ENCODE measurements at regions not wholly inside any gene's neighbourhood (a gene's known extent, or its start where the extent isn't known, plus 50 kb on each side); places are given as distances from the start of the nearest gene placed in this dataset.

DNA sequence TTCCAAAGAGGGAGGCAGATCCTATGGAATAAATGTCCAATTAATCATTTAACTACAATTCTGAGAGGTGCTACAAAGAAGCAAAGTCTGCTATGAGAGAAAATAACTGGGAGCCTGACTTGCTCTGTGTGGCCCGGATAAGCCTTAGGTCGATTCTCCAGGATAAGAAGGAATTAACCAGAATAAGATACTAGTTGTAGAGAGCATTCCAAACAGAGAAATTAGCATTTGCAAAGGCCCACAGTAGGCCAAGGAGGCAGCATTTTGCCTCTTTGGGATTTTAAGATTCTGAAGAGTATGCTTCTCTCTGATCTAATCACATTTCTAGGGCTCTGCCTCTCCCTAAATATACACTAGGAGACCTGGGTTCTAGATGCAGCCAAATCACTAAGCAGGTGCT lies 113.7 kb downstream of the SNX19 start:
- DNase-seq: no peak
- H3K27ac ChIP-seq: no peak overlapping the region
- H3K9me3 ChIP-seq: peaks cover 0 to 6% (median 0%) of the 10 kb centered on the region in 8 donors
- H3K27me3 ChIP-seq (replicated peaks in 1 of 7): peaks cover 0 to 5% (median 0%) of the 10 kb centered on the region in 7 donors
- 71 to 91% (median 80%) methylated on average over 2 of the region's 2 CpGs for WGBS, 5 donors
- intact Hi-C loops (cut with DNase I; ENCODE audit: low total_unique reads): no loop called here
- TF ChIP-seq POLR2A (IDR thresholded peaks at IDR 0.05): no peak
- TF ChIP-seq POLR2AphosphoS5 (IDR thresholded peaks at IDR 0.05): no peak
- no peaks in the 10 kb centered on the region for H3K4me1 ChIP-seq
- H3K4me3 ChIP-seq: no peak overlapping the region
- H3K36me3 ChIP-seq: no peaks in the 10 kb centered on the region

DNA sequence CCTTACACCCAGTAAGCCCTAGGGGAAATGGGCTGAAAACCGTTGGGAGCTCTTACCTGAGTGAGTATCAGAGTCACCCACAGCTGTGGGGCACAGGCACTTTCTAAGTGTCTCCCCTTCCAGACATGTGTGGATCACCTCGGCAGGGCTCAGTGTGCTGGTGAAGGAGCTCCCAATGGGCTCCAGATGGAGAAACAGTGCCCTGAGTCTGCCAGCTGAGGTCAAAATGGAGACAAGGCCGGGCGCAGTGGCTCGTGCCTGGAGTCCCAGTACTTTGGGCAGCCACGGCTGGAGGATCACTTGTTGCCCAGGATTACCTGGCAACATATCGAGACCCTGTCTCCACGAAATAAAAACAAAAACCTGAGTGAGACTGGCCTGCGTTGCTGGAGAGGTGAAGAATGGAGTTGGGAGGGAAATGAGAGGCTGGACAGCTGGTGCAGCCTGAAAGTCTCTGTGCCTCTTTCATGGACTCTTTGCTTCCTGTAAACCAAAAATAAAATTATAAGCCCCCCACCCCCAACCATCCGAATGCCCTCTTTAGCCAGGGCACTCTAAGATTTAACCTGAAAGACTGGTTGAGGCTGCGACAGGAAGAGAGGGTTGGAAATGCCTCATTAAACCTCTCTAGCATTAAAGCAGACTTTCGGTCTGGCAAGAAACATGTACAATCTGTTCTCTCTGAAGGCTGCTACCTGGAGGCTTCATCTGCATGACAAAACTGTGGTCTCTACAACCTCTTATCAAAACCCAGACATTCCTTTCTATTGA lies 111.8 kb downstream of the SNX19 start:
- no peak for TF ChIP-seq POLR2AphosphoS5 (IDR thresholded peaks at IDR 0.05)
- TF ChIP-seq, protein P1, sequence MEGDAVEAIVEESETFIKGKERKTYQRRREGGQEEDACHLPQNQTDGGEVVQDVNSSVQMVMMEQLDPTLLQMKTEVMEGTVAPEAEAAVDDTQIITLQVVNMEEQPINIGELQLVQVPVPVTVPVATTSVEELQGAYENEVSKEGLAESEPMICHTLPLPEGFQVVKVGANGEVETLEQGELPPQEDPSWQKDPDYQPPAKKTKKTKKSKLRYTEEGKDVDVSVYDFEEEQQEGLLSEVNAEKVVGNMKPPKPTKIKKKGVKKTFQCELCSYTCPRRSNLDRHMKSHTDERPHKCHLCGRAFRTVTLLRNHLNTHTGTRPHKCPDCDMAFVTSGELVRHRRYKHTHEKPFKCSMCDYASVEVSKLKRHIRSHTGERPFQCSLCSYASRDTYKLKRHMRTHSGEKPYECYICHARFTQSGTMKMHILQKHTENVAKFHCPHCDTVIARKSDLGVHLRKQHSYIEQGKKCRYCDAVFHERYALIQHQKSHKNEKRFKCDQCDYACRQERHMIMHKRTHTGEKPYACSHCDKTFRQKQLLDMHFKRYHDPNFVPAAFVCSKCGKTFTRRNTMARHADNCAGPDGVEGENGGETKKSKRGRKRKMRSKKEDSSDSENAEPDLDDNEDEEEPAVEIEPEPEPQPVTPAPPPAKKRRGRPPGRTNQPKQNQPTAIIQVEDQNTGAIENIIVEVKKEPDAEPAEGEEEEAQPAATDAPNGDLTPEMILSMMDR (IDR thresholded peaks at IDR 0.05 in 8 of 11, conservative IDR thresholded peaks at IDR 0.05 in 3 of 11): no peak
- no peak for TF ChIP-seq POLR2A (IDR thresholded peaks at IDR 0.05)
- intact Hi-C loops (cut with DNase I; ENCODE audit: low total_unique reads): no loop called here

DNA sequence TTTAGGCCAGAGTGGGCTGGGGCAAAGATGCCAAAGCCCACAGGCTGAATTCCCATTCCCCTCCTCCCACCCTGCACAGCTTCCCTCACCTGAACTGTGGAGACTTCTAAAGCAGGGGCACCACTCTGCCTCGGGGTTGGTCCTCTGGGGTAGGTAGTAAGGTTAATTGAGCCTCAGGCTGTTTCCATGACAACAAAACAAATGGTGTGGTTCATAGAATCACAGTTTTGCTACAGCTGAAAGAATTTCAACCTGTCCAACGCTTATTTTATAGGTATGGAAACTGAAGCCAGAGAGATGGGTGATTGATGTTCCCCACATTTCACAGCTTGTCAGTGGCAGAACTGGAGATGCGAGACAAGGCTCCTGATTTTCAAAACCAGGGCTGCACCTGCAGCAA lies 109.5 kb downstream of the SNX19 start:
- Histone ChIP-seq H3K4me3 (no peak overlapping the region), H3K27me3 (replicated peaks in 1 of 7) (peaks cover 0 to 5% (median 0%) of the 10 kb centered on the region in 7 donors), H3K4me1 (no peaks in the 10 kb centered on the region), H3K27ac (no peak overlapping the region), H3K36me3 (no peaks in the 10 kb centered on the region), H3K9me3 (no peaks in the 10 kb centered on the region)
- DNase-seq: no peak
- no peak for TF ChIP-seq POLR2AphosphoS5 (IDR thresholded peaks at IDR 0.05)
- TF ChIP-seq POLR2A (IDR thresholded peaks at IDR 0.05): no peak
- TF ChIP-seq, protein P1 (IDR thresholded peaks at IDR 0.05 in 8 of 11, conservative IDR thresholded peaks at IDR 0.05 in 3 of 11): no peak
- intact Hi-C loops (cut with DNase I; ENCODE audit: low total_unique reads): no loop called here
- 63 to 78% (median 67%) methylated on average over 3 of the region's 3 CpGs for WGBS, 5 donors

More for the DNA sequence above, 111.8 kb downstream of the SNX19 start:
- peaks cover 0 to 5% (median 0%) of the 10 kb centered on the region in 7 donors for H3K27me3 ChIP-seq (replicated peaks in 1 of 7)
- DNase-seq: no peak
- H3K27ac ChIP-seq: no peak overlapping the region
- H3K4me1 ChIP-seq: no peaks in the 10 kb centered on the region
- H3K36me3 ChIP-seq: no peaks in the 10 kb centered on the region
- WGBS, 5 donors: 85 to 92% (median 86%) methylated on average over 12 of the region's 12 CpGs
- H3K4me3 ChIP-seq: no peak overlapping the region
- no peaks in the 10 kb centered on the region for H3K9me3 ChIP-seq

DNA sequence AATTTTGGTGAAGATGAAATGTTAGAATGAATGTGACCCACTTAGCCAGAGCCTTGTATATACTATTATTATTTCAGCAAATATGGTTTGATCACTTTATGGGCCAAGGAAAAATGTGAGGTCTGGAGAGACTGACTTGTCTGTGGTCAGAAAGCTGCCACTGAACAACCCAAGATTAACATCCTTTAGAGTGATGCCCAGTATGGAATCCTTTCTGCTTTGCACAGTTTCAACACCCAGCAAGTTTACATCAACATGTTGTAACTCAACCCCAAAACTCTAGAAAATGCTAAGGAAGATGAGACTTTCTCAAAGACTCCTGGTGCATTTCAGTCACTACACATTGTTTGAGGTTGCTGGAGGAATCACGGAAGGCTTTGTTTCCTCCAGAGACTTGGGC lies 107.7 kb downstream of the SNX19 start:
- Histone ChIP-seq H3K4me1 (no peaks in the 10 kb centered on the region), H3K36me3 (no peaks in the 10 kb centered on the region), H3K9me3 (no peaks in the 10 kb centered on the region), H3K27ac (no peak overlapping the region), H3K4me3 (no peak overlapping the region), H3K27me3 (replicated peaks in 1 of 7) (peaks cover 0 to 11% (median 0%) of the 10 kb centered on the region in 7 donors)
- intact Hi-C loops (cut with DNase I; ENCODE audit: low total_unique reads): no loop called here
- DNase-seq: no peak
- TF ChIP-seq, protein P1 (IDR thresholded peaks at IDR 0.05 in 8 of 11, conservative IDR thresholded peaks at IDR 0.05 in 3 of 11): no peak
- no peak for TF ChIP-seq POLR2A (IDR thresholded peaks at IDR 0.05)
- TF ChIP-seq POLR2AphosphoS5 (IDR thresholded peaks at IDR 0.05): no peak
- 82 to 91% (median 87%) methylated on average over 1 of the region's 1 CpG for WGBS, 5 donors

All from spleen (tissue), 11 donors.